GM23248 (cell line): ENCODE measurements at regions not wholly inside any gene's neighbourhood (a gene's known extent, or its start where the extent isn't known, plus 50 kb on each side); places are given as distances from the start of the nearest gene placed in this dataset.

ENCODE experiments used
- EZH2 ChIP-seq: fragments of 200-600 bp; sonication (generic); IDR thresholded peaks from 2 replicates; pipeline ENCODE4 v1.6.1; 2018; ENCODE audit warnings: antibody characterized with exemption, mild to moderate bottlenecking; ENCODE audit not compliant: insufficient read depth, poor library complexity, severe bottlenecking
- EZH2phosphoT487 ChIP-seq: fragments of 200-600 bp; sonication (generic); IDR thresholded peaks from 2 replicates; pipeline ENCODE4 v1.6.1; 2018; ENCODE audit warnings: antibody characterized with exemption, moderate library complexity, mild to moderate bottlenecking, low read depth; ENCODE audit not compliant: insufficient read depth

DNA sequence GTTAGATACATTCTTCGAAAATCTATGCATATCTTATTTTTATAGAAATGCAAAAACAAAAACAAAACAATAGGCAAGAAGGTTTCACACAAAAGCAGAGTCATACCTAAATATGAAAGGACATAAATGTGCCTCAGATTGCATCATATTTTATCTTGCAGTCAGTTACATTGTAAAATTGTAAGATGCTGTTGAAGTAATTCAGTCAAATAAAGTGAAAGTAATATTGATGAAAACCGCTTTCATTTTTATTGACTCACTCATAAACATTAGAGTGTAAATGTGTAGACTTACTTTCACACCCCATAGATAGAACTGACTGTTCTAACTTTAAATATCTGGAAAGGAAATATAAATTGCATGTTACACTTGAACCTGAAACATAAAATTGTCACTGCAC is 931.5 kb upstream of the NUDT12 start:
- TF ChIP-seq EZH2 (no peak), EZH2phosphoT487 (no peak)
